Activated T-helper 2 cell treated with anti-CD3 and anti-CD28 coated beads, Interferon-gamma antibody, Interleukin-2, Interleukin-4, amounts not matched to agents 10 μg/mL and 5 μg/mL and 100 μg/mL, durations not matched to agents 14 hours and 24 hours and 36 hours (primary cell): ENCODE measurements at regions not wholly inside any gene's neighbourhood (a gene's known extent, or its start where the extent isn't known, plus 50 kb on each side); places are given as distances from the start of the nearest gene placed in this dataset.

ENCODE experiments used
- DNase-seq: peaks from one replicate; pipeline ENCODE4 v3.0.0; 2021; ENCODE audit warnings: low spot score
- H3K27ac Mint-ChIP-seq: one replicate; pipeline ENCODE4 v1.8.0; 2021; ENCODE audit warnings: mixed read lengths
- H3K27me3 Mint-ChIP-seq: one replicate; pipeline ENCODE4 v1.8.0; 2021; ENCODE audit warnings: low read depth, mixed read lengths
- H3K36me3 Mint-ChIP-seq: one replicate; pipeline ENCODE4 v1.8.0; 2021; ENCODE audit warnings: low read depth, mixed read lengths
- H3K4me1 Mint-ChIP-seq: one replicate; pipeline ENCODE4 v1.8.0; 2021; ENCODE audit warnings: low read depth, mixed read lengths
- H3K4me3 Mint-ChIP-seq: one replicate; pipeline ENCODE4 v1.8.0; 2021; ENCODE audit warnings: low read depth, mild to moderate bottlenecking, moderate library complexity, mixed read lengths
- H3K9me3 Mint-ChIP-seq: one replicate; pipeline ENCODE4 v1.8.0; 2021; ENCODE audit warnings: mixed read lengths
- intact Hi-C: fragments of 100-400 bp; cut with micrococcal nuclease; formaldehyde crosslinking; loops from one replicate; pipeline ENCODE4 v1.15.1; 2023

DNA sequence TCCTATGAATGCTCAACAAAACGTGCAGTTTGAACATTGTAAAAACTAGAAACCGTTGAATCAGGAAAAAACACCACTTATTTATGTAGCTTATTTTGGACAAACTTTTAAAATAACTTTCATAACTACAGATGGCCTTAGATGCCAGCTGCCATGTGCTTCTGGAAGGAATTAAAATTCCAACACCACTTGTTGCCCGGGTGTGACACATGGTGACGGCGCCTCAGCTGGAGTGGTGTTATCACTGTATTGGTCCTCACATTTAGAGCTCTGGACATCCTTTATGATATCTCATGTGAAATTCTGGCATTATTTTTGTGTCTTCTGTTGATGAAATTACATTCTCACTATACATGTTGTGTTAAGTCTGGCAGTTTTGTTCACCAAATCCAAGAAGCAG, 211.0 kb downstream of the IPO8 start:
- intact Hi-C loops: no loop called here
- H3K4me3 Mint-ChIP-seq: no peak overlapping the region

GRCh38 chr12:30482650-30483049, 213.0 kb downstream of the IPO8 start:
- Mint-ChIP-seq H3K36me3 (no peaks in the 10 kb centered on the region), H3K27ac (no peak overlapping the region), H3K9me3 (no peaks in the 10 kb centered on the region), H3K27me3 (no peaks in the 10 kb centered on the region), H3K4me1 (no peaks in the 10 kb centered on the region), H3K4me3 (no peak overlapping the region)
- no peak for DNase-seq
- intact Hi-C loops: no loop called here

More for the DNA sequence above, 211.0 kb downstream of the IPO8 start:
- H3K4me1 Mint-ChIP-seq: no peaks in the 10 kb centered on the region
- no peak overlapping the region for H3K27ac Mint-ChIP-seq
- no peaks in the 10 kb centered on the region for H3K9me3 Mint-ChIP-seq
- DNase-seq: no peak
- no peaks in the 10 kb centered on the region for H3K36me3 Mint-ChIP-seq
- H3K27me3 Mint-ChIP-seq: no peaks in the 10 kb centered on the region

DNA sequence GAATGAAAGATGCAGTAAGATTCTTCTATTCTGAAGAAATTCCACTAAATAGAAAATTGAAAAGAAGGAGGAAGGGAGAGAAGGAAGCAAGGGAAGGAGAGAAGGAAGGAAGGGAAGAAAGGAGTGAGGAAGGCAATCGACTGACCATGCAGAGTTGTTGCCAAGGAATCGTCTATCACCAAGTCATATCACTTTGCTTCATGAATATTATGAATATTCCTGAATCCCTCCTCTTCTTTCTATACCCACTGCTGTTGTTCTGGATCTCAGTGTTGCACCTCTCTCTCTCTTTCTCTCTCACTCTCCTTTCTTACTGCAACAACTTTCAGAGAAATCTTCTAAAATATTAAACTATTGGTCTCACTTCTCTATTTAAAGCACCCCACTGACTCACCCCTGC, 222.4 kb downstream of the IPO8 start:
- Mint-ChIP-seq H3K36me3 (no peaks in the 10 kb centered on the region), H3K4me3 (no peak overlapping the region), H3K4me1 (no peaks in the 10 kb centered on the region), H3K27ac (no peak overlapping the region), H3K9me3 (no peaks in the 10 kb centered on the region), H3K27me3 (no peaks in the 10 kb centered on the region)
- DNase-seq: no peak
- intact Hi-C loops: no loop called here

DNA sequence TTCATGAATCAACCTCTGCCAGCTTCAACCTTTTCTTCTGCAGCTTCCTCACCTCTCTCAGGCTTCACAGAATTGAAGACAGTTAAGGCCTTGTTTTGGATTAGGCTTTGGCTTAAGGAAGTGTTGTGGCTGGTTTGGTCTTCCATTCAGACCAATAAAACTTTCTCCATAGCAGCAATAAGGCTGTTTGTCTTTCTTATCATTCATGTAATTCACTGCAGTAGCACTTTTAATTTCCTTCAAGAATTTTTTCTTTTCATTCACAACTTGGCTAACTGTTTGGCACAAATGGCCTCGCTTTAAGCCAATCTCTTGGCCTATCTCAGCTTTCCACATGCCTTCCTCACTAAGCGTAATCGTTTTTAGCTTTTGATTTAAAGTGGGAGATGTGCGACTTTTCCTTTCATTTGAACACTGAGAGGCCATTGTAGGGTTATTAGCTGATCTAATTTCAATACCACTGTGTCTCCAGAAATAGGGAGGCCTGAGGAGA, 229.5 kb downstream of the IPO8 start:
- intact Hi-C loops: no loop called here
- Mint-ChIP-seq H3K27me3 (no peaks in the 10 kb centered on the region), H3K9me3 (no peaks in the 10 kb centered on the region)

DNA sequence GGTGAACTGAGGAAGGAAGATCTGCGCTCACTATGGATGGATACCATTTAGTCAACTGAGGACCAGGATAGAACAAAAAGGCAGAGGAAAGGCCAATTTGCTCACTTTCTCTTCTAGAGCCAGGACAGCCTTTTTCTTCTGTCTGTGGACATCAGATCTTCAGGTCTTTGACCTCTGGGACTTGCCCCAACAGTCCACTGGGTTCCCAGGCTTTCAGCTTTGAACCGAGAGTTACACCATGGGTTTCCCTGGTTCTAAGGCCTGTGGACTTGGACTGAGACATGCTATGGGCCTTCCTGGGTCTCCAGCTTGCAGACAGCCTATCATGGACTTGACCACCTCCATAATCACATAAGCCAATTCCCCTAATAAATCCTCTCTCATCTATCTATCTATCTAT, 232.0 kb downstream of the IPO8 start:
- Mint-ChIP-seq H3K27me3 (no peaks in the 10 kb centered on the region), H3K36me3 (no peaks in the 10 kb centered on the region), H3K27ac (no peak overlapping the region), H3K4me3 (no peak overlapping the region), H3K9me3 (peaks cover 1% of the 10 kb centered on the region), H3K4me1 (no peaks in the 10 kb centered on the region)
- intact Hi-C loops: no loop called here
- no peak for DNase-seq

More for the DNA sequence above, 229.5 kb downstream of the IPO8 start:
- Mint-ChIP-seq H3K27ac (no peak overlapping the region), H3K4me3 (no peak overlapping the region), H3K36me3 (no peaks in the 10 kb centered on the region), H3K4me1 (no peaks in the 10 kb centered on the region)
- DNase-seq: no peak

GRCh38 chr12:30462249-30462648, 233.4 kb downstream of the IPO8 start:
- Mint-ChIP-seq H3K36me3 (no peaks in the 10 kb centered on the region), H3K27me3 (no peaks in the 10 kb centered on the region), H3K27ac (no peak overlapping the region), H3K9me3 (peaks cover 3% of the 10 kb centered on the region), H3K4me1 (no peaks in the 10 kb centered on the region), H3K4me3 (no peak overlapping the region)
- DNase-seq: no peak
- intact Hi-C loops: no loop called here

DNA sequence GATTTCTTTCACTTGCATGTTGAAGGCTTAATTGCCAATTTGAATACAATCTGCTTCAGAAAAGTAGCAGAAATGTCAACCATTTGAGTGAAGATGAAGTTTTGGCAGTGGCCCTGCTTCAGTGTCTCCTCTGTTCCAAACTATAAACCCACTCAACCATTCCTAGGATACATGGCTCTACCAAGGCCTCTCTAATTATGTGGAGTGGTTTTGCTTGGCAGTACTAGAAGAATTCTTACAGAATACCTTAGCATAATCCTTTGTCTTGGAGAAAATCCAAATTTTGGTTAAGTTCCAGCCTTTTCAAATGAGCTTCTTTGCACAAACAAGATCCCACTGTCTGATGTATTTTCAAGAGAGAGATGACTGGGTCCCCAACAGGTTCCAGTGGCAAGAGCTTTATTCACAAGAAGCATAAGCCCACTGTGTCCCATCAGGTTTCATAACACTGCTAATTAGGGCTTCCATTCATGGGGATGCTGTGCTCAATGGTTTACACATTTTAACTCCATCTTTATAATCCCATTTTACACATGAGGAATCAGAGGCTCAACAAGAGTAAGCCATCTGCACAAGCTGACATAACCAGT, 234.5 kb downstream of the IPO8 start:
- H3K9me3 Mint-ChIP-seq: peaks cover 3% of the 10 kb centered on the region
- no peaks in the 10 kb centered on the region for H3K27me3 Mint-ChIP-seq
- DNase-seq: no peak
- intact Hi-C loops: no loop called here
- H3K27ac Mint-ChIP-seq: no peak overlapping the region
- H3K4me3 Mint-ChIP-seq: no peak overlapping the region
- H3K4me1 Mint-ChIP-seq: no peaks in the 10 kb centered on the region
- H3K36me3 Mint-ChIP-seq: no peaks in the 10 kb centered on the region

GRCh38 chr12:30458453-30458852, 237.2 kb downstream of the IPO8 start:
- no peak for DNase-seq
- intact Hi-C loops: no loop called here
- no peaks in the 10 kb centered on the region for H3K27me3 Mint-ChIP-seq
- no peaks in the 10 kb centered on the region for H3K36me3 Mint-ChIP-seq
- no peak overlapping the region for H3K27ac Mint-ChIP-seq
- H3K4me3 Mint-ChIP-seq: no peak overlapping the region
- peaks cover 3% of the 10 kb centered on the region for H3K9me3 Mint-ChIP-seq
- no peaks in the 10 kb centered on the region for H3K4me1 Mint-ChIP-seq

GRCh38 chr12:30457621-30458289, 237.9 kb downstream of the IPO8 start:
- H3K36me3 Mint-ChIP-seq: no peaks in the 10 kb centered on the region
- H3K9me3 Mint-ChIP-seq: peaks cover 3% of the 10 kb centered on the region
- no peaks in the 10 kb centered on the region for H3K27me3 Mint-ChIP-seq
- DNase-seq: no peak
- no peak overlapping the region for H3K4me3 Mint-ChIP-seq
- no peak overlapping the region for H3K27ac Mint-ChIP-seq
- intact Hi-C loops: no loop called here
- H3K4me1 Mint-ChIP-seq: no peaks in the 10 kb centered on the region

DNA sequence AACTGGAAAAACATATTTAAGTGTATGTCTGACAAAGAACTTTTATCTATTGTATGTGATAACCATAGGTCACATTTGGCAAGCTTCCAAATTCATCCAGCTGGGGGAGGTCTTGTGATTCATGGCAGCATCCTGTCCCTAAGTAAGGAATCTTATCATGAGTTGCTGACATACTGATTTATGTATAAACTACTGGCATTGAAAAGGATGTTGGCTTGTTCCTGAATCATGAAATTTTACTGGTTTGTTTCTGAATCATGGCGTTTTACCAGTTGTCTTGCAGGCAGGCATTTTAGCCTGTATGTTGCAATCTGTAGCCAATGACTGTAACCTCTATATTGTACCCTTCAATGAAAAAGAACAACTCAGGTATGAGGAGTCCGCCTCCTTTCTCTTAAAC, 244.8 kb downstream of the IPO8 start:
- H3K27me3 Mint-ChIP-seq: no peaks in the 10 kb centered on the region
- peaks cover 5% of the 10 kb centered on the region for H3K9me3 Mint-ChIP-seq
- intact Hi-C loops: no loop called here
- H3K27ac Mint-ChIP-seq: no peak overlapping the region
- DNase-seq: no peak
- no peaks in the 10 kb centered on the region for H3K4me1 Mint-ChIP-seq
- H3K4me3 Mint-ChIP-seq: no peak overlapping the region
- H3K36me3 Mint-ChIP-seq: no peaks in the 10 kb centered on the region

- intact Hi-C loops: no loop called here
- Mint-ChIP-seq H3K36me3 (no peaks in the 10 kb centered on the region), H3K9me3 (peaks cover 5% of the 10 kb centered on the region), H3K27ac (no peak overlapping the region), H3K27me3 (no peaks in the 10 kb centered on the region), H3K4me3 (no peak overlapping the region), H3K4me1 (no peaks in the 10 kb centered on the region)
- DNase-seq: no peak
These were observed 245.4 kb downstream of the IPO8 start for GRCh38 chr12:30450226-30450625.

GRCh38 chr12:30448038-30448437, 247.6 kb downstream of the IPO8 start:
- H3K4me1 Mint-ChIP-seq: no peaks in the 10 kb centered on the region
- H3K9me3 Mint-ChIP-seq: peaks cover 5% of the 10 kb centered on the region
- H3K27ac Mint-ChIP-seq: no peak overlapping the region

GRCh38 chr12:30447061-30447750, 248.5 kb downstream of the IPO8 start:
- H3K27me3 Mint-ChIP-seq: no peaks in the 10 kb centered on the region
- intact Hi-C loops: no loop called here
- no peak overlapping the region for H3K4me3 Mint-ChIP-seq
- H3K36me3 Mint-ChIP-seq: no peaks in the 10 kb centered on the region
- H3K4me1 Mint-ChIP-seq: no peaks in the 10 kb centered on the region
- H3K9me3 Mint-ChIP-seq: peaks cover 5% of the 10 kb centered on the region
- H3K27ac Mint-ChIP-seq: no peak overlapping the region
- no peak for DNase-seq

More at GRCh38 chr12:30448038-30448437, 247.6 kb downstream of the IPO8 start:
- intact Hi-C loops: no loop called here
- no peak for DNase-seq
- no peaks in the 10 kb centered on the region for H3K27me3 Mint-ChIP-seq
- no peaks in the 10 kb centered on the region for H3K36me3 Mint-ChIP-seq
- no peak overlapping the region for H3K4me3 Mint-ChIP-seq
